ENCODE measurements at regions not wholly inside any gene's neighbourhood (a gene's known extent, or its start where the extent isn't known, plus 50 kb on each side); places are given as distances from the start of the nearest gene placed in this dataset.
"Not testable (repeated sequence)": the region's sequence is repeated elsewhere in the genome, so short reads cannot be mapped to it uniquely, and the experiment has no call there.

GRCh38 chr13:81546294-81546693 lies 1205.4 kb upstream of the SPRY2 start:
- not testable (repeated sequence) for DNase-seq (ENCODE audit: low read depth)

- peak; percentile 55 for DNase-seq (ENCODE audit: low read depth)
Measured at GRCh38 chr13:81540777-81541176, 1199.9 kb upstream of the SPRY2 start.

- no peak for DNase-seq (ENCODE audit: low read depth)
Measured at GRCh38 chr13:81539643-81540150, 1198.8 kb upstream of the SPRY2 start.

- no peak for DNase-seq (ENCODE audit: low read depth)
Measured at GRCh38 chr13:81498969-81499368, 1158.0 kb upstream of the SPRY2 start.

GRCh38 chr13:81493144-81493543 lies 1152.2 kb upstream of the SPRY2 start:
- DNase-seq (ENCODE audit: low read depth), result peak; percentile 47

- DNase-seq (ENCODE audit: low read depth), result no peak
Measured at GRCh38 chr13:81492449-81492848, 1151.5 kb upstream of the SPRY2 start.

- no peak for DNase-seq (ENCODE audit: low read depth)
Measured at GRCh38 chr13:81488021-81488420, 1147.1 kb upstream of the SPRY2 start.

- peak; percentile 81 for DNase-seq (ENCODE audit: low read depth)
Measured at GRCh38 chr13:81487151-81487550, 1146.2 kb upstream of the SPRY2 start.

GRCh38 chr13:81480634-81481033 lies 1139.7 kb upstream of the SPRY2 start:
- DNase-seq (ENCODE audit: low read depth), result peak; percentile 48

- no peak for DNase-seq (ENCODE audit: low read depth)
Measured at GRCh38 chr13:81473366-81473899, 1132.5 kb upstream of the SPRY2 start.

GRCh38 chr13:81458170-81458569 lies 1117.2 kb upstream of the SPRY2 start:
- DNase-seq (ENCODE audit: low read depth), result no peak

- no peak for DNase-seq (ENCODE audit: low read depth)
Measured at GRCh38 chr13:81446441-81446840, 1105.5 kb upstream of the SPRY2 start.

GRCh38 chr13:81442904-81443303 lies 1102.0 kb upstream of the SPRY2 start:
- DNase-seq (ENCODE audit: low read depth), result no peak

- DNase-seq (ENCODE audit: low read depth), result no peak
Measured at GRCh38 chr13:81425286-81425685, 1084.4 kb upstream of the SPRY2 start.

- DNase-seq (ENCODE audit: low read depth), result peak; percentile 65
Measured at GRCh38 chr13:81409284-81409683, 1068.4 kb upstream of the SPRY2 start.

GRCh38 chr13:81408647-81409046 lies 1067.7 kb upstream of the SPRY2 start:
- DNase-seq (ENCODE audit: low read depth), result no peak

GRCh38 chr13:81406639-81407292 lies 1065.8 kb upstream of the SPRY2 start:
- peak; percentile 6 for DNase-seq (ENCODE audit: low read depth)

GRCh38 chr13:81406022-81406421 lies 1065.1 kb upstream of the SPRY2 start:
- no peak for DNase-seq (ENCODE audit: low read depth)

- DNase-seq (ENCODE audit: low read depth), result no peak
Measured at GRCh38 chr13:81396192-81396591, 1055.3 kb upstream of the SPRY2 start.

- DNase-seq (ENCODE audit: low read depth), result peak; percentile 10
Measured at GRCh38 chr13:81395368-81395767, 1054.4 kb upstream of the SPRY2 start.

- no peak for DNase-seq (ENCODE audit: low read depth)
Measured at GRCh38 chr13:81394640-81395039, 1053.7 kb upstream of the SPRY2 start.

- peak; percentile 17 for DNase-seq (ENCODE audit: low read depth)
Measured at GRCh38 chr13:81393721-81394120, 1052.8 kb upstream of the SPRY2 start.

- DNase-seq (ENCODE audit: low read depth), result no peak
Measured at GRCh38 chr13:81393110-81393509, 1052.2 kb upstream of the SPRY2 start.

GRCh38 chr13:81388400-81388799 lies 1047.5 kb upstream of the SPRY2 start:
- DNase-seq (ENCODE audit: low read depth), result no peak

Measured in ELR (cell line).